GM18517 (cell line): ENCODE measurements at regions not wholly inside any gene's neighbourhood (a gene's known extent, or its start where the extent isn't known, plus 50 kb on each side); places are given as distances from the start of the nearest gene placed in this dataset.

ENCODE experiments used
- ATAC-seq: cut with Tn5 transposase; IDR thresholded peaks from one replicate; pipeline ENCODE4 v1.9.1; 2021; ENCODE audit warnings: mild to moderate bottlenecking, moderate library complexity; ENCODE audit not compliant: unreplicated experiment

- ATAC-seq: no peak
These were observed 286.1 kb downstream of the SEC14L1 start for GRCh38 chr17:77426676-77427386.

DNA sequence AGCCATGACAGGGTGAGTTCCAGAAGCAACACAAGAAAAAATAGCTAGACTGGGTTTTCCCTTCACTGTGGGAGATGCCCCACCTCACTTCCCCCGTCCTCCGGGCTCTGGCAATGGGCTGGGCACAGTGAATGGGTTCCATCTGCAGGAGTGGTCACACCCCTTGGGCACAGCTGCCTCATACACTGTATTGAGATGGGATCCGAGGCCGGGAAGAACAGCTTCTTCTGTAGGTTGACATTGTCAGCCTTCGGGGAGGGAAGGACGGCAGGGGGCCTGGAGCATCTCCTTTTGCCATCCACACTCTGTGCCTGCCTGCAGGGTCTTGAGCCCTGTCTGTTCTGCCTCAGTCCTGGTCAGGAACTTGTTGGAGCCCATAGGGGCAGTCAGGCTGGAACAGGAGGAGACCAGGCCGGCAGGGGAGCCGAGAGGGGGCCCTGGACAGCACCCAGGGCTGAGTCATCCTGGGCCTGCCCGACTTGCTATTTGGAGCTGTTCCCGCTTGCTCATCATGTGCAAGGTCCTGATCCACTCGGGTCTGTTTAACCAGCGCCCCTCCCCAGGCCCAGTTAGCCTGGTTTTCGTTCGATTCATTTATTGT is 286.7 kb downstream of the SEC14L1 start:
- no peak for ATAC-seq

GRCh38 chr17:77428020-77428748 is 287.4 kb downstream of the SEC14L1 start:
- ATAC-seq: no peak

DNA sequence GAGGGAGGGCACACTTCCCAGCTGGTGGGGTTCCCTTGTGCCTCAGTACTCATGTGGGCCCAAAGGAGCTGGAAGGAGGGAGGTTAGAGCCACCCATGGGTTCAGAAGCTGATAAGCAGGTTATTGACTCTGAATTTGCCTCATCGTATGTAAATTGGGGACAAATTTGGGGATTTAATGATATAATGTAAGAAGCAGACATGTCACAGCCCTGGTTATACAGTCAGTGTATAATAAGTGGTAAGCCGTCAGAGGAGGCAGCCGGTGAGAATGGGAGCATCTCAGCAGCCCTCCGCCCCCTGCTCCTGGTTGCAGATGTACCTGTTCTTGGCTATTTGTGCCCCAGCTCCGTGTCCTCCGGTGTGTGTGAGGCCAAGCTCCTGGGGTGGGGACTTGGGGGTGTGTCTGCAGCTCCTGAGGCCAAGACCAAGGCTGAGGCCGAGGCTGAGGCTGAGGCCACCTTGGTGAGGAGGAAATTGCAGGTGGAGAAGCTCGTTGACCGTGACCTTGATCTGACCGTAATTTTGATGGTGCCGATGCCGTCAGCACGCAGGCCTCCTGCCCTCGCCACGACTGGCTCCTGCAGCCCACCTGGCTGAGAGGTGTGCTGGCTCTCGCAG is 288.1 kb downstream of the SEC14L1 start:
- ATAC-seq: no peak

- ATAC-seq: no peak
These were observed 288.7 kb downstream of the SEC14L1 start for GRCh38 chr17:77429369-77429968.

DNA sequence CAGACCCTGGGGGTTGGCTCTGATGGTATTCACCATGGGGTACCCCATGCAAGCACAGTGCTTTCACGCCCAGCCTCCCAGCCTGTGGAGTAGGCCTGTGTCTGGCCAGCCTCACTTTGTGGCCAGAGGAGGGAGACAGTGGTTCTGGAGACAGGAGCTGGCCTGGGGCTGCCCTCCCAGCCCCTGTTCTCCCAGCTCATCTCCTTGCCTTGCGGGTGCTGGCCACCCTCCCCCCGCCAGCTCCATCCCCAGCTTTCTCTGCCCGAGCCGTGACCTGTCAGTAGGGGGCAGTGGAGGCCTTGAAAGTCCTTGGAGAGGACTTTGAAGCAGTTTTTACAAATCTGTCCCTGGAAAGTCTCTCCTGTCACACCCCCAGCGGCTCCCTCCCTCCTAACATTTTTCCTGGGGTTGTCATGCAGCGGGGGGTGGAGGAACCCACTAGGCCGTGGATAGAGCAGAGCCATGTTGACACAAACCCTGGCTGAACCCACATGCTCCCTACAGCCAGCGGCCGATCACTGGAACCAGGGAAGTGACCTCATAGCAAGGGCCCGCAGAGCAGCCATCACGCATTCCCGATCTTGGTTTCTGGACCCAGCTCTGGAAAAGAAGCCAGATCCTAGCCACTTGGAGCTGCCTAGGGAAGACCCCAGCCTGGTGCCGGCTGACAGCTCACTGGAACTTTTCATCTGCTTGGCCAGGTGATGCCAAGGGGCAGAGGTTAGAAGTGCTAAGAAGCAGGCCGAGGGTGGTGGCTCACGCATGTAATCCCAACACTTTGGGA is 289.4 kb downstream of the SEC14L1 start:
- ATAC-seq: no peak

DNA sequence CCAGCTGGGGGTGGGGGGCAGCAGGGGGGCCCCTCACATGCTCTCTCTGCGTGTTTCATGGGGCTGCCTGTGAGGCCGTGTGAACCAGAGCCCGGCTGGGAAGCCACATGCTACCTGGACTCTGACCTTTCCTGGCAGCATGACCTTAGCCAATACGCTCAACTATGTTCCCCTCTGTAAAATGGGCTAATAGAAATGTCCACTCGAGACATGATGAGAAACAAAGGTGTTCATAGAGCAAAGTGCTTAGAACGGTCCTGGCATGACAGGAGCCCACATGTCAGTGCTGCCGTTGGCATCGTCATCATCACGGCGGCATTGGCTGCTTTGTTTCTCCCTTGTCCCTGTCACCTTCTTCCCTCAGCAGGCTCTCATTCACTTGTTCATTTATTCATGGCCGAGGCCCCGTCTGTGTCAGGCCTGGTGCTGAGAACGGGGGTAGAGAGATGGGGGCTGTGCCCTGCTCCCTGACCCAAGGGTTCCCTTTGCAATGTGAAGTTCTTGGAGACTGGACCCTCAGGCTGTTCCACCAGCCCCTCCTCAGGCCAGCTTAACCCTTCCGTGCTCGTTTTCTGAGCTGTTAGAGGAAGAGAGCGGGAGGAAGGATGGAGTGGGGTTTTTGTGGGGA is 291.4 kb downstream of the SEC14L1 start:
- no peak for ATAC-seq

GRCh38 chr17:77432742-77433141 is 292.0 kb downstream of the SEC14L1 start:
- ATAC-seq: no peak

DNA sequence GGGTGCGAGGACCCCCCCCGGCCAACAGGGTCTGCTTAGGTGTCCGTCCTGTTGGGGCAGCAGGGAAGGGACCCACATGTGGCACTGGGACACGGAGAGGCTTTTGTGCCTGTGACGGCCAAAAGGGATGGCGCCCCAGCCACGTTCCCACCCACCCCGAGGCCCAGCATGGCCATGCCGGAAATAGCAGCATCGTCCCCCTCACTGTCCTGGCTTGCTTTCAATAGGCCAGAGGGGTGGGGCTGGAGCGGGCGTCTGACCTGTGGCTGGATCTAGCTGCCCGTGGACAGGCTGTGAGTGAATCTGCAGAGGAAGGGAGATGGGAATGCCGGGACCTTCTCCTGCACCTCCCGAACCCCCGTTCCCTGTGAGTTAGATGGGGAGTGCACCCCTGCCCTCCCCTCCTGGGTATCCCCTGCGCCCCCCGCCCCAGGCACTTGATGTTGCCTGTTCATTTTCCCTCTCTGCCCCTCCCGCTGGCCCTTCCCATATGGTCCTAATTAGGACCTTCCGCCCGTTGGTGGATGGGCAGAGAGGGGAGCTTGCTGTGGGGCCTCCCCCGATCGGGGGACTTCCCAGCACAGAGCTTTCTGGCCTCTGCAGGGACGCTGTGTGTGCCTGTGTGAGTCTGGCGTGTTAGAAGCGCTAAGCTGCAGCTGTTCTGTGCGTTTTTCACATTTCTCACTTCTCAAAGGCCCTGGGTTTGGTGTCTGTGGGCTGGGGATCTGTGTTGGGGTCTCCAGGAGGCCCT is 292.8 kb downstream of the SEC14L1 start:
- no peak for ATAC-seq

GRCh38 chr17:77434136-77435114 is 293.7 kb downstream of the SEC14L1 start:
- ATAC-seq: no peak

GRCh38 chr17:77435272-77436057 is 294.7 kb downstream of the SEC14L1 start:
- ATAC-seq: no peak

DNA sequence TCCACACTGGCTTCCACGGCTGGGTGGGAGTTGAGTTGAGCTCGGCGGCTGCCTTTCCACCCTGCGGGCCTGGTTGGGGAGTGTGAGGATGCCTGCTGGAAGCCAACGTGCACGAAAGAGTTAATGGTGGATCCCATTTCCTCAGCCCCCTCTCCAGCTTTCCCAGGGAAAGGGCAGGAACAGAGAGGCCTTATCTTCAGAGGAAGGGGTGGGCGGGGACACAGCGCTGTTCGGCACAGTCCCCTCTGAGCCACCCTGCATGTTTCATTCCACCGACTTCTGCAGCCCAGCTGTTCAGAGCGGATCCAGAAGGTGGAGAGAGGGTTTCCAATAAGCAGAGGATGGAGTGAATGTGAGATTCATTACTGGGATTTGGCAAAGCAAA is 295.3 kb downstream of the SEC14L1 start:
- no peak for ATAC-seq

GRCh38 chr17:77436481-77436880 is 295.7 kb downstream of the SEC14L1 start:
- ATAC-seq: no peak

GRCh38 chr17:77437017-77437416 is 296.2 kb downstream of the SEC14L1 start:
- no peak for ATAC-seq

- ATAC-seq: no peak
These were observed 297.0 kb downstream of the SEC14L1 start for GRCh38 chr17:77437747-77438146.

DNA sequence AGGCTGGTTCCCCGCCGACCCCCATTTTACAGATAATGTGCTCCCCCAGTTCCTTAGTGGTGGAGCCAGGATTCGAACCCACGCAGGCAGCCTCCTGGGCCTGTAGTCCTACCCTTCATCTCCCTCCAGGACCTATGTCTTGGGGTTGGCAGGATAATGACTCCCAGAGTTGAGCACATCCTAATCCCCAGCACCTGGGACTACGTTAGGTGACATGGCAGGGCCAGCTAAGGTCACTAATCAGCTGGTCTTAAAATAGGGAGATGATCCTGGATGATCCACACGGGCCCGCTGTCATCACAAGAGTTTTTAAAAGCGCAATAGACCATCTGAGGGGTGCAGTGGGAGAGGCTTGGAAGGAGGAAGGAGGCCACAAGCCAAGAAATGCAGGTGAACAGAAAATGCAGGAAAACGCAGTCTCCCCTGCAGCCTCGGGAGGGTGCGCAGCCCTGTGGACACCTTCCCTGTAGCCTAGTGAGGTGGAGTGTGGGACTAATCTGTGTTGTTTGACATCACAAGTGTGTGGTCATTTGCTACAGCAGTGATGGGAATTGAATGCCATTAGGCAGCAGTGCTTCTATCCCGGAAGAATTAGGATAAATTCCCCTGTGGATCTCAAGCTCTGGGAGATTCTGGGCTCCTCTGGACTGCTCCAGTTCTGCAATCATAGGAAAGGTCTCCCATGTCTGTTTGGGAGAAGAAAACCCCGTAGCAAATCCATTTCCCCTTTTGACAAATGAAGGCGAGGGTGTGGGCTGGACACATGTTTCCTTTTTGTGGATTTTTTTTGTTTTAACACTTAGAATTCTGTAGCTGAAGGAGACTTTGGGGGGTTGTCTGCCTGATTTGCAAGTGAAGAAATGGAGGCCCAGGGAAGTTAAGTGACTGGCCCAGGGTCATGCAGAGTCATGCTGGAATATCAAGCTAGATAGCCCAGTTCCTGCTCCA is 297.7 kb downstream of the SEC14L1 start:
- ATAC-seq: no peak
